BJ (cell line): ENCODE measurements at regions not wholly inside any gene's neighbourhood (a gene's known extent, or its start where the extent isn't known, plus 50 kb on each side); places are given as distances from the start of the nearest gene placed in this dataset.

Experiments used
- CTCF ChIA-PET: fragments of 350-600 bp; formaldehyde crosslinking; extraction: SDS; loops from one replicate; lab custom pipeline; 2021; ENCODE audit warnings: antibody characterized with exemption, inconsistent platforms; lab: Yijun Ruan, JAX
- POLR2A ChIA-PET: fragments of 300-600 bp; sonication (Branson Sonifier 250); formaldehyde crosslinking; extraction: SDS; loops from one replicate; lab custom pipeline; 2021; ENCODE audit warnings: antibody characterized with exemption; lab: Charles Lee
- DNase-seq: peaks from one replicate; pipeline ENCODE4 v3.0.0-alpha.2; 2011; ENCODE audit warnings: low read depth
- H3K27me3 ChIP-seq: 2 replicates; pipeline ENCODE4 v1.6.0; 2011; ENCODE audit warnings: low read length; ENCODE audit not compliant: control insufficient read depth, insufficient read depth
- H3K36me3 ChIP-seq: 2 replicates; pipeline ENCODE4 v1.5.1; 2011; ENCODE audit warnings: low read length; ENCODE audit not compliant: control insufficient read depth, insufficient read depth
- H3K4me3 ChIP-seq: 2 replicates; pipeline ENCODE4 v1.5.1; 2011; ENCODE audit warnings: low read depth, mild to moderate bottlenecking, control low read depth, low read length
- TF ChIP-seq, protein P1 (sequence below): IDR thresholded peaks from 2 replicates; pipeline ENCODE4 v1.5.1; 2011; ENCODE audit warnings: low read depth, mild to moderate bottlenecking, control low read depth, inconsistent platforms, low read length, moderate library complexity; ENCODE audit not compliant: insufficient read depth

DNA sequence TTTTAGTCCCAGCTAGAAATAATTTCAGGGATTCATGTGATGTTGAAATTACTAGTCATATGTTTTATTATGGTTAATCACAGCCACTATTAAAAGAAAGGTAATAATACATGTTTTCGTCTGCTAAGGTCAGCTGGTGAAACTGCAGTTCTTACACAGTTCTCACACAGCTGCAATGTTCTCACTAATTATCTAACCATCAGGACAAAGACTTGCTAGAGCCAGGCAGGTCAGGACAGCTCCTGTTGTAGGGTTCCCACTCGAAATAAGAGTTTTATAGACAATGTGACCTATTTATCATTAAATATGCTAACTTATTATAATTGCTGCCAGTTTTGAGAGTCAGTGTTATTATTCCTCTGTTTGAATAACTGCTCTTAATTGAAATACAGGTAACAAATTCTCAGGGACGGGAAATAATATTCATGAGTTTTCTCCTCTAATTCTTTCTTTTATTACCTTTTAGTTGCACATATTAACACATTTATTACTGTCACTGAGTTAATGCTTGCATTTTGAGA, 97.9 kb downstream of the GJA1 start:
- Histone ChIP-seq H3K36me3 (no peaks in the 10 kb centered on the region), H3K27me3 (no peaks in the 10 kb centered on the region), H3K4me3 (no peak overlapping the region)
- ChIA-PET POLR2A (no interaction called here), CTCF (interaction anchor here (2.3 kb wide), 1 partner anchor 10 kb away, joined by 8 read pairs; no protein-coding TSS in a partner anchor)
- TF ChIP-seq, protein P1, sequence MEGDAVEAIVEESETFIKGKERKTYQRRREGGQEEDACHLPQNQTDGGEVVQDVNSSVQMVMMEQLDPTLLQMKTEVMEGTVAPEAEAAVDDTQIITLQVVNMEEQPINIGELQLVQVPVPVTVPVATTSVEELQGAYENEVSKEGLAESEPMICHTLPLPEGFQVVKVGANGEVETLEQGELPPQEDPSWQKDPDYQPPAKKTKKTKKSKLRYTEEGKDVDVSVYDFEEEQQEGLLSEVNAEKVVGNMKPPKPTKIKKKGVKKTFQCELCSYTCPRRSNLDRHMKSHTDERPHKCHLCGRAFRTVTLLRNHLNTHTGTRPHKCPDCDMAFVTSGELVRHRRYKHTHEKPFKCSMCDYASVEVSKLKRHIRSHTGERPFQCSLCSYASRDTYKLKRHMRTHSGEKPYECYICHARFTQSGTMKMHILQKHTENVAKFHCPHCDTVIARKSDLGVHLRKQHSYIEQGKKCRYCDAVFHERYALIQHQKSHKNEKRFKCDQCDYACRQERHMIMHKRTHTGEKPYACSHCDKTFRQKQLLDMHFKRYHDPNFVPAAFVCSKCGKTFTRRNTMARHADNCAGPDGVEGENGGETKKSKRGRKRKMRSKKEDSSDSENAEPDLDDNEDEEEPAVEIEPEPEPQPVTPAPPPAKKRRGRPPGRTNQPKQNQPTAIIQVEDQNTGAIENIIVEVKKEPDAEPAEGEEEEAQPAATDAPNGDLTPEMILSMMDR, result no peak
- no peak for DNase-seq

DNA sequence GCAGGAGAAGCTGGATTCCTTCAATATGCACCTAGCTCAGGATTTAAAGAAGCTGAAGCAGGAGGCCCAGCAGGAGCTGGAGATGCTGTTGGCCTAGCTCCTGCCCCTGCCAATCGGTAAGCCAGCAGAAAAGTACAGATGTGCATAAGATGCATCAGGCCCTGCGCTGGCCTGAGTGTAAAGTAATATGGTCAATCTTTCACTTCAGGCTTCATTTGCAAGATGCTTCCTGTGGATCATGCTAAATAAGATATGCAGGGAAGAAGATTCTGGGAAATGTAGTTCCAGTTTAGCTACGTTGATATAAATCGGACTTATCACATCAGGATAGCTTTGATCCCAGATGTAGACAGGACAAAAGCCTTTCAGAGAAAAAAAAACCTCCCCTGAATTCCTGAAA, 100.3 kb downstream of the GJA1 start:
- H3K27me3 ChIP-seq, result no peaks in the 10 kb centered on the region
- ChIA-PET CTCF (interaction anchor here (1.7 kb wide), 1 partner anchor 12 kb away, joined by 8 read pairs; no protein-coding TSS in a partner anchor), POLR2A (interaction anchor here (1.0 kb wide), 1 partner anchor 13 kb away, joined by 3 read pairs; no protein-coding TSS in a partner anchor)
- no peak overlapping the region for H3K4me3 ChIP-seq
- H3K36me3 ChIP-seq, result no peaks in the 10 kb centered on the region
- TF ChIP-seq, protein P1, result no peak
- no peak for DNase-seq

DNA sequence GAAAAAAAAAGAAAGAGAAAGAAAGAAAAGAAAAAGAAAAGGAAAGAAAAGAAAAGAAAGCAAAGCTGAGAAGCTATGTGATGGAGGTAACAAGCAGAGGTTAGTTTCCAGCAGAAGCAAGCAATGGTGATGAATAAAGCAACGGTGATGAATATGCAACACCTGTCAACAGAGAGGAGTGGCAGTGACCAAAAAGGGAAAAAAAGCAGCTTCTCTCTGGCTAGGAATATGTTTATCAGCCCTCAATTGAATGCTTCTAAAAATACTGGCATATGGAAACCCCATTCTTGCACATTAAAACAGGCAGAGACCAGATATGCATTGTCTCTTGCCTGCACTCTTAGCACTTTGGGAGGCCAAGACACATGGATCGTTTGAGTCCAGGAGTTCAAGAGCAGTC, 100.9 kb downstream of the GJA1 start:
- no peak for DNase-seq
- ChIA-PET CTCF (interaction anchor here (1.7 kb wide), 1 partner anchor 12 kb away, joined by 8 read pairs; no protein-coding TSS in a partner anchor), POLR2A (interaction anchor here (1.0 kb wide), 1 partner anchor 13 kb away, joined by 3 read pairs; no protein-coding TSS in a partner anchor)
- TF ChIP-seq, protein P1, result no peak
- Histone ChIP-seq H3K27me3 (no peaks in the 10 kb centered on the region), H3K36me3 (no peaks in the 10 kb centered on the region), H3K4me3 (no peak overlapping the region)

DNA sequence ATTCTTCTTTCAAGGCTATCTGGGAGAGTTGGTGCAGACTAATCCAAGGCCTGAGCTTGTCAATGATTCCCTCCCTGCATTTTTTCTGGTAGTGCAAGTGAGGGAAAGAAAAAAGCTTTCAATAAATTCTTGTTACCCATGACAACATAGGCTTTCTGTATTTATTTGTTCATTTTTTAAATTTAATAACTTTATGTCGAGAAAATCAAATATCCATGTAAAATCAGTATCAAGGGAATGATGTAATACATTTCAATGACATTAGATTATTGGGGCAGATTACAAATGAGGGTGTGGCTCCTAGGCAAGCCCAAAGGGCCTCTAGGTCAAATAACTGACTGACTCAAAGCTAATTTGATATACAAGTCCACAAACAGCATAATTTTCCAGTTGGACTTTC, 104.0 kb downstream of the GJA1 start:
- DNase-seq, result no peak
- CTCF ChIA-PET, result no interaction called here
- no peak overlapping the region for H3K4me3 ChIP-seq
- TF ChIP-seq, protein P1, result no peak
- no peaks in the 10 kb centered on the region for H3K27me3 ChIP-seq
- no peaks in the 10 kb centered on the region for H3K36me3 ChIP-seq
- POLR2A ChIA-PET, result no interaction called here

DNA sequence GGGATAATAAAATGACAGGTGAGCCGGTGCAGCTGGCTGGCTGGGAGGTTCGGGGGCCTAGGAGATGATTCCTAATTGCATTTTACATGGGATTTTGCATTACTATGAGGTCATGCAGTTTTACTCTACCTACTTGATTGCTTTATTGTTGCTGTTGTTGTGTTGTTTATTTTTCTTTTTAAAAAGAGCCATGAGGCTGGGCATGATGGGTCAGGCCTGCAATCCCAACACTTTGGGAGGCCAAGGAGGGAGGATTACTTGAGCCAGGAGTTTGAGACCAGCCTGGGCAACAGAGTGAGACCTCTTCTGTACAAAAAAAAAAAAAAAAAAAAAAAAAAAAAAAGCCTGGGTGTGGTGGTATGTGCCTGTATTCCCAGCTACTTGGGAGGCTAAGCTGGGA, 104.8 kb downstream of the GJA1 start:
- H3K36me3 ChIP-seq, result no peaks in the 10 kb centered on the region
- no peaks in the 10 kb centered on the region for H3K27me3 ChIP-seq
- DNase-seq, result no peak
- ChIA-PET POLR2A (no interaction called here), CTCF (no interaction called here)
- no peak overlapping the region for H3K4me3 ChIP-seq
- TF ChIP-seq, protein P1, result no peak
